C4-2B (cell line): ENCODE measurements at regions not wholly inside any gene's neighbourhood (a gene's known extent, or its start where the extent isn't known, plus 50 kb on each side); places are given as distances from the start of the nearest gene placed in this dataset.

ENCODE experiments used
- CTCF ChIP-seq: fragments of 450-650 bp; conservative IDR thresholded peaks from 2 replicates; pipeline ENCODE4 v1.5.1; 2017; ENCODE audit warnings: mild to moderate bottlenecking
- ZFX ChIP-seq: fragments of 450-650 bp; IDR thresholded peaks from 2 replicates; pipeline ENCODE4 v1.6.1; 2017

- TF ChIP-seq CTCF (no peak), ZFX (no peak)
These were observed 892.6 kb downstream of the TAF11L14 start for GRCh38 chr5:18526792-18527405.
